HG03025 (cell line): ENCODE measurements at regions not wholly inside any gene's neighbourhood (a gene's known extent, or its start where the extent isn't known, plus 50 kb on each side); places are given as distances from the start of the nearest gene placed in this dataset.
"Not testable (repeated sequence)": the region's sequence is repeated elsewhere in the genome, so short reads cannot be mapped to it uniquely, and the experiment has no call there.

Experiments used
- ATAC-seq: cut with Tn5 transposase; IDR thresholded peaks from one replicate; pipeline ENCODE4 v1.9.1; 2021; ENCODE audit warnings: mild to moderate bottlenecking, moderate library complexity; ENCODE audit not compliant: unreplicated experiment, low FRiP score

GRCh38 chr10:28892818-28893547 lies 215.7 kb downstream of the BAMBI start:
- ATAC-seq: no peak

DNA sequence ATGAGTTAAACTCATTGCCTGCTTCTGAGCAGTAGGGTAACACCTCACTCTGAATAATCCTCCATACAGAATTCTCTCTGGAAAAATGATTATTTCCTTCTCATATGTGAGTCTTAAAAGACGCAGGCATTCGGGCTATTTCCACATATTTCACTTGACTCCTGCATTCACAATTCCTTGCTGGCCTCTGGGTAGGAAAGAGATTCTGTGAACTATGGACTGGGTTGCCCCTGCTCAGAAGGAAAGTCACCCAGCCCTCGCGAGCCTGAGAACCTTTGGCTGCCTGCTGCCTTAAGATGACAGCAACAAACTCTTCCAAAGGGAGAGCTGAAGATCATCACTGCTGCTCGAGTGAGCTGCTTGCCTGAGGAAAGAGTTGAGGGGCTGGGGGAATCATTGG lies 216.8 kb downstream of the BAMBI start:
- ATAC-seq: no peak

DNA sequence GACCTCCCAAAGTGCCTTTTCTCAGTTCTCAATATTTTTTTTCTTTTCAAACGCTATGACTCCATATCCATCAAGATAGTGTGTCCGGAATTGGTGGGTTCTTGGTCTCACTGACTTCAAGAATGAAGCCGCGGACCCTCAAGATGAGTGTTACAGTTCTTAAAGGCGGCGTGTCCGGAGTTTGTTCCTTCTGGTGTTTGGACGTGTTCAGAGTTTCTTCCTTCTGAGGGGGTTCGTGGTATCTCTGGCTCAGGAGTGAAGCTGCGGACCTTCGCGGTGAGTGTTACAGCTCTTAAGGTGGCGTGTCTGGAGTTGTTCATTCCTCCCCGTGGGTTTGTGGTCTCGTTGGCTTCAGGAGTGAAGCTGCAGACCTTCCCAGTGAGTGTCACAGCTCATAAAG lies 218.3 kb downstream of the BAMBI start:
- not testable (repeated sequence) for ATAC-seq

DNA sequence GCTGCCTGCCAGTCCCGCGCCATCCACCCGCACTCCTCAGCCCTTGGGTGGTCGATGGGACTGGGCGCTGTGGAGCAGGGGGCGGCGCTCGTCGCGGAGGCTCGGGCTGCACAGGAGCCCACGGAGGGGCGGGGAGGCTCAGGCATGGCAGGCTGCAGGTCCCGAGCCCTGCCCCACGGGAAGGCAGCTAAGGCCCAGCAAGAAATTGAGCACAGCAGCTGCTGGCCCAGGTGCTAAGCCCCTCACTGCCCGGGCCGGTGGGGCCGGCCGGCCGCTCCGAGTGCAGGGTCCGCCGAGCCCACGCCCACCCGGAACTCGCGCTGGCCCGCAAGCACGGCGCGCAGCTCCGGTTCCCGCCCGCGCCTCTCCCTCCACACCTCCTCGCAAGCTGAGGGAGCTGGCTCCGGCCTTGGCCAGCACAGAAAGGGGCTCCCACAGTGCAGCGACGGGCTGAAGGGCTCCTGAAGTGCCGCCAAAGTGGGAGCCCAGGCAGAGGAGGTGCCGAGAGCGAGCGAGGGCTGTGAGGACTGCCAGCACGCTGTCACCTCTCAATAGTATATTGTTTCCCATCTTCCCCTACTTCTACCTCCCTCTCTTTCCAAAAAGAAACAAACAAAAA lies 219.6 kb downstream of the BAMBI start:
- not testable (repeated sequence) for ATAC-seq

- ATAC-seq: no peak
Observed at GRCh38 chr10:28897617-28898464, 220.5 kb downstream of the BAMBI start.

GRCh38 chr10:28902215-28902614 lies 224.9 kb downstream of the BAMBI start:
- ATAC-seq: no peak

DNA sequence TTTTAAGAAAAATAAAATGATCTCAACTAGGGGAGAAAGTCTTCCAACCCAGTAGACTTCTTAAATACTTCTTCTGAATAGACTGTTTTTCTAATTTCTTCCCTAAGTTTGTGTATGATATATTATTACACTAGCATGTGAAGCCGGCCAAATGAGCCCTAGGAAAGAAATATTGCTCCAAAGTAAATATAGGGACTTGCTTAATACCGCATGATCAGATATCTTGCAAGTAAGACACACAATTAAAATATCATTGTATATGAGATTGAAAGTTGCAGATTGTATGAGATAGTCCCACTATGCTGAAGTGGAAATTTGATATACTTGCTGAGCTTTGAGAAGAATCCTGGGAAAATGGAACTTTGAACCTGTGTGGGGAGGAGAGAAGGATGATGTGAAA lies 225.7 kb downstream of the BAMBI start:
- no peak for ATAC-seq

- ATAC-seq: no peak
Observed at GRCh38 chr10:28903736-28904135, 226.4 kb downstream of the BAMBI start.

- ATAC-seq: no peak
Observed at GRCh38 chr10:28905371-28905770, 228.1 kb downstream of the BAMBI start.

- no peak for ATAC-seq
Observed at GRCh38 chr10:28906011-28906411, 228.7 kb downstream of the BAMBI start.

- no peak for ATAC-seq
Observed at GRCh38 chr10:28906415-28906814, 229.1 kb downstream of the BAMBI start.

- no peak for ATAC-seq
Observed at GRCh38 chr10:28906934-28907333, 229.6 kb downstream of the BAMBI start.

DNA sequence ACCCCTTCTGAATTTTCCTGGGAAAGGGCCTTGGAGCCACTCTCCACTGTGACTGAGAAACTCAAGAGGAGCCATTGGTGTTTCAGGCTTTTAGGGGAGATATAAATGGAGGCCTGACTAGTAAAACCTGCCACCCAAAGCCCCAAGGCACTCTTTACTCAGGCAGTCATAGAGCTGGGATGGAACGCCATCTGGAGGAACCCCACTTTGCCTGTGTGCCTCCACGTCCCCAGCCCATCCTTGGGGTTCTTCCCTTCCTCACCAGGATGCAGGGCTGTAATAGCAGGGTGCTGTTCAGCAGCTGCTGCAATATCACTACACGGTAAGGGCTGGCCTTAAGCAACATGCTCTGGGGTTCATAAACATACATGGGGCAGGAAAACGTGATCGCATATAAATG lies 232.6 kb downstream of the BAMBI start:
- ATAC-seq: no peak

GRCh38 chr10:28910956-28911355 lies 233.6 kb downstream of the BAMBI start:
- no peak for ATAC-seq

- not testable (repeated sequence) for ATAC-seq
Observed at GRCh38 chr10:28911511-28911910, 234.2 kb downstream of the BAMBI start.

- no peak for ATAC-seq
Observed at GRCh38 chr10:28912017-28912783, 234.9 kb downstream of the BAMBI start.

- ATAC-seq: no peak
Observed at GRCh38 chr10:28913436-28914237, 236.3 kb downstream of the BAMBI start.

GRCh38 chr10:28914701-28915100 lies 237.4 kb downstream of the BAMBI start:
- ATAC-seq: no peak

DNA sequence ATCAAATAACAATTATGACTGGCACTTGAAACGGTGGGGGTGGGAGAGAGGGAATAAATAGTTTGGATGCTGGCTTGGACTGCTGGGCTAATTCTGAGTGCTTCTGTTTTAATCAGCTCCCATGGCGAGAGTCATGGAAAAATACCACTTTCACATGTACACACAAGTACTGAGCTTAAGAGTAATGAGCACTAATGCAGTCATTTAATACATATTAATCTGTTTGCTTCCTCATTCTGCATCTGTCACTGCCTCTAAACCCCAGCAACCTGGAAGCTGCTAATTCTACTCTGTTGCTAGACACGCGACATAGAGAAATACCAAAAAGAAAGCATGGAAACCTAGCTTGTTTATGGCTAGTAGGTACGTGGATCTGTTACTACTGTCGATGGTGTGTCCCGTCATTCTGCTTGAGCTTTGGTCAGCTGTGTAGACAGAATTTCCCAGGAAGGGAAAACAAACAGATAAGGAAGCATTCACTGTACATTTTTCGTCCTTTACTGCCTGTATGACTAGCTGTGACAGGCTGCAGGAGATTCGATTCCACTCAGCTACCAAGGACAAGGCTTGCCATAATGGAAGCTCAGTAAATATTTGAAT lies 238.8 kb downstream of the BAMBI start:
- ATAC-seq: no peak
